Mesothelial cell of epicardium (in vitro differentiated cells): ENCODE measurements at regions not wholly inside any gene's neighbourhood (a gene's known extent, or its start where the extent isn't known, plus 50 kb on each side); places are given as distances from the start of the nearest gene placed in this dataset.

Experiments
- DNase-seq, 2 experiments: peaks; one replicate each; pipeline ENCODE4 v3.0.0; 2021; ENCODE audit warnings: low spot score in 2 of 2; ENCODE audit not compliant: unreplicated experiment in 2 of 2
- H3K27ac Mint-ChIP-seq: 2 replicates; pipeline ENCODE4 v1.8.0; 2021; ENCODE audit warnings: mixed read lengths
- H3K27me3 Mint-ChIP-seq: 2 replicates; pipeline ENCODE4 v1.8.0; 2021; ENCODE audit warnings: low read depth, mixed read lengths
- H3K36me3 Mint-ChIP-seq: 2 replicates; pipeline ENCODE4 v1.8.0; 2021; ENCODE audit warnings: mixed read lengths
- H3K4me1 Mint-ChIP-seq: 2 replicates; pipeline ENCODE4 v1.8.0; 2021; ENCODE audit warnings: mixed read lengths
- H3K4me3 Mint-ChIP-seq: 2 replicates; pipeline ENCODE4 v1.8.0; 2021; ENCODE audit warnings: mild to moderate bottlenecking, moderate library complexity, mixed read lengths
- H3K9me3 Mint-ChIP-seq: 2 replicates; pipeline ENCODE4 v1.8.0; 2021; ENCODE audit warnings: mixed read lengths
- CTCF ChIP-seq: fragments of 200-600 bp; sonication (generic); IDR thresholded peaks from one replicate; pipeline ENCODE4 v1.5.0; 2021; ENCODE audit warnings: antibody characterized with exemption; ENCODE audit not compliant: unreplicated experiment

DNA sequence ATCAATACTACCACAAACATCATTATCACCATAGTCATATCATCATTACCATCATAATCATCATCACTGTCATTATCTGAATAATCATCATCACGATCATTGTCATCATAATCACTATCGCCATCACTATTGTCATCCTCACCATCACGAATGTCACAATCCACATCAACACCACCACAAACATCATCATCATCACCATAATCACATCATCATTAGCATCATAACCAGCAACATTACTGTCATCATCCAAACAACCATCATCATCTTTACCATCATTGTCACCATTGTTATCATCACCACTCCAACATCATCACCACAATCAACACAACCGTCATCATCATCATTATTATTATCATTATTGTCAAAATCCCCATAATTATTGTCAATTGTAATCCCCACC lies 61.2 kb downstream of the MBD3L1 start:
- DNase-seq = no peak
- H3K9me3 Mint-ChIP-seq = peaks cover 3% of the 10 kb centered on the region
- H3K36me3 Mint-ChIP-seq = no peaks in the 10 kb centered on the region
- H3K27me3 Mint-ChIP-seq = no peaks in the 10 kb centered on the region
- H3K4me3 Mint-ChIP-seq = no peak overlapping the region
- no peak for TF ChIP-seq CTCF
- H3K4me1 Mint-ChIP-seq = no peaks in the 10 kb centered on the region
- no peak overlapping the region for H3K27ac Mint-ChIP-seq

- no peaks in the 10 kb centered on the region for H3K27me3 Mint-ChIP-seq
- DNase-seq = no peak
- H3K9me3 Mint-ChIP-seq = peaks cover 3% of the 10 kb centered on the region
- no peak overlapping the region for H3K27ac Mint-ChIP-seq
- no peaks in the 10 kb centered on the region for H3K4me1 Mint-ChIP-seq
- H3K36me3 Mint-ChIP-seq = no peaks in the 10 kb centered on the region
- TF ChIP-seq CTCF = no peak
- H3K4me3 Mint-ChIP-seq = no peak overlapping the region
Measured at GRCh38 chr19:8897106-8897505, 64.9 kb downstream of the MBD3L1 start.

DNA sequence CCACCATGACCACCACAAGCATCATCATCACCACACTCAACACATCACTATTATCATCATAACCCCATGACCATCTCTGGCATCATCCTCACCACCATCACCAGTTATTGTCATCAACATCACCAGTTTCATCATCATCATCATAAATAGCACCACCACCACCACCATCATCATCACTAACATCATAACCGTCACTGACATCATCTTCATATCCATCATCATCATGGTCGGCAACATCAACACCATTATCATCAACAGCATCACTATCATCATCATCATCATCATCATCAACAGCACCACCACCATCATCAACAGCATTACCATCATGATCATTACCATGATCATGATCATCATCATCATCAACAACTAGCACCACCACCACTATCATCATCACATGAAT lies 67.2 kb downstream of the MBD3L1 start:
- no peak overlapping the region for H3K4me3 Mint-ChIP-seq
- H3K27ac Mint-ChIP-seq = no peak overlapping the region
- DNase-seq = no peak
- no peaks in the 10 kb centered on the region for H3K4me1 Mint-ChIP-seq
- peaks cover 3% of the 10 kb centered on the region for H3K9me3 Mint-ChIP-seq
- TF ChIP-seq CTCF = no peak
- H3K27me3 Mint-ChIP-seq = no peaks in the 10 kb centered on the region
- H3K36me3 Mint-ChIP-seq = no peaks in the 10 kb centered on the region

DNA sequence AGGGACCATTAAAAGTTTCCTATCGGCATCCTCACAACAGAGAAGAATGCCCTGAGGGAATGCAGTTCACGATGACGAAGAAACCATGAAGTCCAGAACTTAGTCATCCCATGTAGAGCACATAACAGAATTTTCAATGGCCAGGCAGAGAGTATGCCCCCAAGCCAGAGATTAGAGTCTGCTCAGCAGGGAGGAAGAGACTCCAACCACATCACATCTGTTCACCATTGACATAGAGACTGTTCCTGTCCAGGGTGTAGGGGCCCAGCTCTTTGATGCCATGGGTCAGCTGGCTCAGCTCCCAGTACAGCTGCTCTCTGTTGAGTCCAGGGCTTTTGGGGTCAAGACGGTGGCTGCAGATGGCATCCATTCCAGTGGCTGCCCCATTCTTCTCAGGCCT lies 68.2 kb downstream of the MBD3L1 start:
- Mint-ChIP-seq H3K4me1 (no peaks in the 10 kb centered on the region), H3K27me3 (no peaks in the 10 kb centered on the region), H3K27ac (no peak overlapping the region), H3K4me3 (no peak overlapping the region), H3K36me3 (no peaks in the 10 kb centered on the region), H3K9me3 (peaks cover 3% of the 10 kb centered on the region)
- TF ChIP-seq CTCF = no peak
- DNase-seq = no peak

DNA sequence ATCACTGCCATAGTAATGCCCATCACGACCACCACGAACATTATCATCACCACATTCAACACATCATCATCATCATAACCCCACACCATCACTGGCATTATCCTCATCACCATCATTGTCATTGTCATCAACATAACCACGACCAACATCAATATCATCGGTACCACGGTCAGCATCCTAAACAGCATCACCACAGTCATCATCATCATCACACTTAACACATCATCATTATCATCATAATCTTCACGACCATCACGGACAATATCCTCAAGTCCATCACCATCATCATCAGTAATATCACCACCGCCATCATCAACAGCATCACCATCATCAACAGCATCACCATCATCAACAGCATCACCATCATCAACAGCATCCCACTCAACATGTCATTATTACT lies 70.3 kb downstream of the MBD3L1 start:
- Mint-ChIP-seq H3K27ac (no peak overlapping the region), H3K4me3 (no peak overlapping the region), H3K36me3 (no peaks in the 10 kb centered on the region), H3K9me3 (peaks cover 11% of the 10 kb centered on the region), H3K27me3 (no peaks in the 10 kb centered on the region), H3K4me1 (no peaks in the 10 kb centered on the region)
- no peak for TF ChIP-seq CTCF
- no peak for DNase-seq

DNA sequence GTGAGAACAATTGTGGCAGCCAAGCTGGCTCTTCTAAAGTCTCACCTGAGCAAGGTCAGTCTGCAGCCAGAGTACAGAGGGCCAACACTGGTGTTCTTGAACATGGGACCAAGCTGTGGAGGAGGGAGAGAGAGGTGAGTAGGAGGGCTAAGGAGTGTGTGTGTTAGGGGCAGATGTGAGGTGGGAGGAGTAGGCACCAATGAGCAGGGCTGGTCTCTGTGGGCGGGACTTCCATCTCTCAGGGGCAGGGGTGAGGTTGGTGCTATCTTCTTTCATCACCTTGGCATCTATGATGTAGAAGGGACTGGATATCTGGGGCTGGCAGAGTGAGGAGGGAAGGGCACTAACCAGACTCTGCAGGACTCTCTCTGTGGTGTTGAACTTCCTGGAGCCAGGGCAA lies 72.4 kb downstream of the MBD3L1 start:
- no peak for DNase-seq
- Mint-ChIP-seq H3K36me3 (no peaks in the 10 kb centered on the region), H3K4me3 (no peak overlapping the region), H3K9me3 (peaks cover 10% of the 10 kb centered on the region), H3K27ac (no peak overlapping the region), H3K27me3 (no peaks in the 10 kb centered on the region), H3K4me1 (no peaks in the 10 kb centered on the region)
- TF ChIP-seq CTCF = no peak
